ENCODE measurements at regions not wholly inside any gene's neighbourhood (a gene's known extent, or its start where the extent isn't known, plus 50 kb on each side); places are given as distances from the start of the nearest gene placed in this dataset.

- TF ChIP-seq CTCF (IDR thresholded peaks at IDR 0.05) = no peak
- no peak for TF ChIP-seq POLR2A (IDR thresholded peaks at IDR 0.05)
- no peak for TF ChIP-seq EP300 (IDR thresholded peaks at IDR 0.05)
- no peak for TF ChIP-seq POLR2AphosphoS5 (IDR thresholded peaks at IDR 0.05)
Measured at GRCh38 chr3:18046131-18046915, 303.9 kb upstream of the TBC1D5 start.

GRCh38 chr3:18044971-18045880 is 302.8 kb upstream of the TBC1D5 start:
- TF ChIP-seq CTCF (IDR thresholded peaks at IDR 0.05) (no peak), EP300 (IDR thresholded peaks at IDR 0.05) (no peak), POLR2AphosphoS5 (IDR thresholded peaks at IDR 0.05) (no peak), POLR2A (IDR thresholded peaks at IDR 0.05) (no peak)
- 76% methylated on average over 2 of the region's 2 CpGs for WGBS
- H3K9me3 ChIP-seq = no peaks in the 10 kb centered on the region
- no peaks in the 10 kb centered on the region for H3K27me3 ChIP-seq
- no peaks in the 10 kb centered on the region for H3K4me1 ChIP-seq
- H3K36me3 ChIP-seq = no peaks in the 10 kb centered on the region
- H3K4me3 ChIP-seq = no peak overlapping the region
- no peak for DNase-seq (ENCODE audit: low spot score in 2 of 2)
- H3K27ac ChIP-seq = no peak overlapping the region

More at GRCh38 chr3:18046131-18046915, 303.9 kb upstream of the TBC1D5 start:
- no peaks in the 10 kb centered on the region for H3K36me3 ChIP-seq
- no peak for DNase-seq (ENCODE audit: low spot score in 2 of 2)
- 79% methylated on average over 4 of the region's 4 CpGs for WGBS
- H3K27me3 ChIP-seq = no peaks in the 10 kb centered on the region
- no peak overlapping the region for H3K4me3 ChIP-seq
- H3K9me3 ChIP-seq = no peaks in the 10 kb centered on the region
- H3K4me1 ChIP-seq = no peaks in the 10 kb centered on the region
- H3K27ac ChIP-seq = no peak overlapping the region

GRCh38 chr3:18044191-18044590 is 301.8 kb upstream of the TBC1D5 start:
- TF ChIP-seq POLR2AphosphoS5 (IDR thresholded peaks at IDR 0.05) = no peak
- TF ChIP-seq POLR2A (IDR thresholded peaks at IDR 0.05) = no peak
- no peak for TF ChIP-seq CTCF (IDR thresholded peaks at IDR 0.05)
- TF ChIP-seq EP300 (IDR thresholded peaks at IDR 0.05) = no peak
- no peak for DNase-seq (ENCODE audit: low spot score in 2 of 2)
- Histone ChIP-seq H3K4me3 (no peak overlapping the region), H3K9me3 (no peaks in the 10 kb centered on the region), H3K4me1 (no peaks in the 10 kb centered on the region), H3K36me3 (no peaks in the 10 kb centered on the region), H3K27ac (no peak overlapping the region), H3K27me3 (no peaks in the 10 kb centered on the region)
- WGBS = 55% methylated on average over 2 of the region's 2 CpGs

GRCh38 chr3:18036450-18036815 is 294.0 kb upstream of the TBC1D5 start:
- DNase-seq (ENCODE audit: low spot score in 2 of 2) = no peak
- TF ChIP-seq CTCF (IDR thresholded peaks at IDR 0.05) = no peak
- TF ChIP-seq EP300 (IDR thresholded peaks at IDR 0.05) = no peak
- TF ChIP-seq POLR2A (IDR thresholded peaks at IDR 0.05) = no peak
- no peak for TF ChIP-seq POLR2AphosphoS5 (IDR thresholded peaks at IDR 0.05)
- 53% methylated on average over 1 of the region's 1 CpG for WGBS
- H3K27ac ChIP-seq = no peak overlapping the region
- H3K4me3 ChIP-seq = no peak overlapping the region
- H3K4me1 ChIP-seq = no peaks in the 10 kb centered on the region
- no peaks in the 10 kb centered on the region for H3K27me3 ChIP-seq
- no peaks in the 10 kb centered on the region for H3K9me3 ChIP-seq
- H3K36me3 ChIP-seq = no peaks in the 10 kb centered on the region

All from suprapubic skin (tissue), 4 donors.